ENCODE measurements at regions not wholly inside any gene's neighbourhood (a gene's known extent, or its start where the extent isn't known, plus 50 kb on each side); places are given as distances from the start of the nearest gene placed in this dataset.

DNA sequence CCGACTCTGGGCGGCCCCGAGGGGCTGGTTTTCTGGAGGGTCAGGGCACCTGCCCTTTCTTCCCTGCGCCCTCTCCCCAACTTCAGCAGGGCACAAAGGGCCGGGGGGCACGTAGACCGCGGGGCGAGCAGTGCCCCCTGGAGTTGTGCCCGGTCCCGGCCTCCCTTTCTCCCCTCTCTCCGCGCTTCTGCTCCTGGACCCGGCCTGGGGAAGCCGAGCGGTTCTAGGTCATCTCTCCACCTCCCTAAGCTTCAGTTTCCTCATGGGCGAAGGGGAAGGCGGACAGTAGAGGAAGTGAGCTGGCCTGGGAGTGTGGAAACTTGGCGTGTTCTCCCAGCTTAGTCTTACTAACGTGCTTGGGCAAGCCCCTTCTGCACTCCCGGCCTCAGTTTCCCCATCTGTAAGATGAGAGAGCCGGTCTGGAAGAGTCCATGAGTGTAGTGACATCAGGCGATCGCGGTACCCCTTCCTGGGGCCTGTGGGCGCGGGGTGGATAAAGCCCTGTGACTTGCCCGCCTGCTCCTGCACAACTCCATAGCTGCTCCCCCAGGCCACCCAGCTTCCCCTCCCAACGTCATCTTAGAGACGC, 158.6 kb upstream of the PARP11 start:
- no peak for FAIRE-seq
- DNase-seq (ENCODE audit: low read depth, low spot score) = no peak
- Histone ChIP-seq H3K9ac (ENCODE audit: control insufficient read depth, insufficient read depth, low read length) (no peak overlapping the region), H3K4me3 (no peak overlapping the region), H3K27ac (ENCODE audit: control insufficient read depth, insufficient read depth) (no peak overlapping the region), H3K4me2 (ENCODE audit: control insufficient read depth, insufficient read depth) (peak overlapping the region; percentile 48; the same call in 1 of the 2 replicates), H4K20me1 (ENCODE audit: control insufficient read depth, insufficient read depth) (no peaks in the 10 kb centered on the region), H3K36me3 (ENCODE audit: control insufficient read depth in 2 of 2, insufficient read depth in 2 of 2, low read length in 1 of 2) (no peaks in the 10 kb centered on the region), H3K27me3 (replicated peaks in 1 of 2; ENCODE audit: control insufficient read depth in 2 of 2, insufficient read depth in 2 of 2, low read length in 1 of 2) (peaks cover 1 to 12% of the 10 kb centered on the region in 2 experiments), H2AFZ (ENCODE audit: control insufficient read depth, low read depth, low read length) (no peak overlapping the region), H3K9me3 (replicated peaks; ENCODE audit: control insufficient read depth, insufficient read depth, low read length) (no peaks in the 10 kb centered on the region), H3K4me1 (ENCODE audit: control insufficient read depth, insufficient read depth, low read length) (no peaks in the 10 kb centered on the region), H3K79me2 (ENCODE audit: control insufficient read depth, insufficient read depth, low read length) (no peaks in the 10 kb centered on the region)
- POLR2A ChIA-PET = no interaction called here
- no TSS peak for BruUV-seq (replicated peaks)
- intact Hi-C loops (cut with micrococcal nuclease; ENCODE audit: unreplicated experiment) (no loop called here), in situ Hi-C loops (cut with MboI) (no loop called here)
- 68% methylated on average over 21 of the region's 30 CpGs for WGBS (ENCODE audit: insufficient coverage, insufficient replicate concordance, low lambda C conversion rate, missing lambda C conversion rate)
- CTCF ChIA-PET = no interaction called here
- TF ChIP-seq PAX8 (IDR thresholded peaks at IDR 0.05) (no peak), RELA (IDR thresholded peaks at IDR 0.05; ENCODE audit: borderline replicate concordance, partially characterized antibody) (no peak), BACH1 (IDR thresholded peaks at IDR 0.05; ENCODE audit: borderline replicate concordance) (no peak), ESRRA (IDR thresholded peaks at IDR 0.05; ENCODE audit: low read length) (no peak), JUND (IDR thresholded peaks at IDR 0.05; ENCODE audit: low read depth, low read length) (no peak), TAF1 (IDR thresholded peaks at IDR 0.05; ENCODE audit: borderline replicate concordance, low read depth, low read length) (no peak), CBX5 (IDR thresholded peaks at IDR 0.05; ENCODE audit: low read depth) (no peak), ASH2L (IDR thresholded peaks at IDR 0.05; ENCODE audit: borderline replicate concordance, low read depth) (no peak), POLR2AphosphoS2 (IDR thresholded peaks at IDR 0.05; ENCODE audit: low read depth, low read length) (no peak), MEF2A (IDR thresholded peaks at IDR 0.05; ENCODE audit: insufficient read depth, low read depth, low read length) (no peak), CHD4 (IDR thresholded peaks at IDR 0.05) (no peak), IKZF1 (conservative IDR thresholded peaks at IDR 0.05) (no peak), FOXM1 (IDR thresholded peaks at IDR 0.05; ENCODE audit: low read depth, low read length) (no peak), GATAD2B (conservative IDR thresholded peaks at IDR 0.05; ENCODE audit: low read depth) (no peak), SPI1 (IDR thresholded peaks at IDR 0.05; ENCODE audit: borderline replicate concordance, insufficient read depth, low read depth, low read length) (no peak)
- TF ChIP-seq, protein P1, sequence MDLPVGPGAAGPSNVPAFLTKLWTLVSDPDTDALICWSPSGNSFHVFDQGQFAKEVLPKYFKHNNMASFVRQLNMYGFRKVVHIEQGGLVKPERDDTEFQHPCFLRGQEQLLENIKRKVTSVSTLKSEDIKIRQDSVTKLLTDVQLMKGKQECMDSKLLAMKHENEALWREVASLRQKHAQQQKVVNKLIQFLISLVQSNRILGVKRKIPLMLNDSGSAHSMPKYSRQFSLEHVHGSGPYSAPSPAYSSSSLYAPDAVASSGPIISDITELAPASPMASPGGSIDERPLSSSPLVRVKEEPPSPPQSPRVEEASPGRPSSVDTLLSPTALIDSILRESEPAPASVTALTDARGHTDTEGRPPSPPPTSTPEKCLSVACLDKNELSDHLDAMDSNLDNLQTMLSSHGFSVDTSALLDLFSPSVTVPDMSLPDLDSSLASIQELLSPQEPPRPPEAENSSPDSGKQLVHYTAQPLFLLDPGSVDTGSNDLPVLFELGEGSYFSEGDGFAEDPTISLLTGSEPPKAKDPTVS (IDR thresholded peaks at IDR 0.05; ENCODE audit: low read depth, low read length) = no peak
- TF ChIP-seq, protein P2, sequence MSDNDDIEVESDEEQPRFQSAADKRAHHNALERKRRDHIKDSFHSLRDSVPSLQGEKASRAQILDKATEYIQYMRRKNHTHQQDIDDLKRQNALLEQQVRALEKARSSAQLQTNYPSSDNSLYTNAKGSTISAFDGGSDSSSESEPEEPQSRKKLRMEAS (IDR thresholded peaks at IDR 0.05; ENCODE audit: low read depth, low read length) = no peak
- TF ChIP-seq, protein P3, sequence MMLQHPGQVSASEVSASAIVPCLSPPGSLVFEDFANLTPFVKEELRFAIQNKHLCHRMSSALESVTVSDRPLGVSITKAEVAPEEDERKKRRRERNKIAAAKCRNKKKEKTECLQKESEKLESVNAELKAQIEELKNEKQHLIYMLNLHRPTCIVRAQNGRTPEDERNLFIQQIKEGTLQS (IDR thresholded peaks at IDR 0.05; ENCODE audit: borderline replicate concordance, extremely low read depth, low read depth, low read length) = no peak
- TF ChIP-seq, protein P4, sequence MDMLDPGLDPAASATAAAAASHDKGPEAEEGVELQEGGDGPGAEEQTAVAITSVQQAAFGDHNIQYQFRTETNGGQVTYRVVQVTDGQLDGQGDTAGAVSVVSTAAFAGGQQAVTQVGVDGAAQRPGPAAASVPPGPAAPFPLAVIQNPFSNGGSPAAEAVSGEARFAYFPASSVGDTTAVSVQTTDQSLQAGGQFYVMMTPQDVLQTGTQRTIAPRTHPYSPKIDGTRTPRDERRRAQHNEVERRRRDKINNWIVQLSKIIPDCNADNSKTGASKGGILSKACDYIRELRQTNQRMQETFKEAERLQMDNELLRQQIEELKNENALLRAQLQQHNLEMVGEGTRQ (IDR thresholded peaks at IDR 0.05; ENCODE audit: borderline replicate concordance, low read depth, low read length) = no peak
- RAD21 ChIA-PET (ENCODE audit: unreplicated experiment) = no interaction called here
- no peak for ATAC-seq
- SMC1A ChIA-PET (ENCODE audit: uncharacterized antibody, unreplicated experiment) = no interaction called here
